Dendritic cell treated with granulocyte-macrophage colony-stimulating factor and Interleukin-4, amounts not matched to agents 40 ng/mL and 50 ng/mL, for 4 days (primary cell): ENCODE measurements at regions not wholly inside any gene's neighbourhood (a gene's known extent, or its start where the extent isn't known, plus 50 kb on each side); places are given as distances from the start of the nearest gene placed in this dataset.

ENCODE experiments used
- H3K27ac Mint-ChIP-seq: one replicate; pipeline ENCODE4 v1.8.0; 2022; ENCODE audit warnings: mild to moderate bottlenecking, mixed read lengths
- H3K27me3 Mint-ChIP-seq: one replicate; pipeline ENCODE4 v1.8.0; 2022; ENCODE audit warnings: mild to moderate bottlenecking, mixed read lengths
- H3K36me3 Mint-ChIP-seq: one replicate; pipeline ENCODE4 v1.8.0; 2022; ENCODE audit warnings: low read depth, mixed read lengths
- H3K4me1 Mint-ChIP-seq: one replicate; pipeline ENCODE4 v1.8.0; 2022; ENCODE audit warnings: low read depth, mixed read lengths
- H3K4me3 Mint-ChIP-seq: one replicate; pipeline ENCODE4 v1.8.0; 2022; ENCODE audit warnings: mild to moderate bottlenecking, moderate library complexity, mixed read lengths
- H3K9me3 Mint-ChIP-seq: one replicate; pipeline ENCODE4 v1.8.0; 2022; ENCODE audit warnings: mixed read lengths
- intact Hi-C: fragments of 100-400 bp; cut with micrococcal nuclease; formaldehyde crosslinking; loops from one replicate; pipeline ENCODE4 v1.15.0; 2022

- no peak overlapping the region for H3K27ac Mint-ChIP-seq
- no peaks in the 10 kb centered on the region for H3K9me3 Mint-ChIP-seq
- no peaks in the 10 kb centered on the region for H3K4me1 Mint-ChIP-seq
- no peak overlapping the region for H3K4me3 Mint-ChIP-seq
- H3K36me3 Mint-ChIP-seq = no peaks in the 10 kb centered on the region
- intact Hi-C loops = loop anchor here (5.0 kb wide), 2 partner anchors 410 to 725 kb away; no protein-coding TSS in a partner anchor
- no peaks in the 10 kb centered on the region for H3K27me3 Mint-ChIP-seq
These were observed 50.5 kb upstream of the ZNF438 start for GRCh38 chr10:31081937-31082840.

- H3K36me3 Mint-ChIP-seq = no peaks in the 10 kb centered on the region
- H3K9me3 Mint-ChIP-seq = no peaks in the 10 kb centered on the region
- no peak overlapping the region for H3K27ac Mint-ChIP-seq
- H3K4me1 Mint-ChIP-seq = no peaks in the 10 kb centered on the region
- H3K27me3 Mint-ChIP-seq = no peaks in the 10 kb centered on the region
- intact Hi-C loops = loop anchor here (5.0 kb wide), 2 partner anchors 409 to 724 kb away; no protein-coding TSS in a partner anchor
- no peak overlapping the region for H3K4me3 Mint-ChIP-seq
These were observed 52.1 kb upstream of the ZNF438 start for GRCh38 chr10:31083765-31084184.

DNA sequence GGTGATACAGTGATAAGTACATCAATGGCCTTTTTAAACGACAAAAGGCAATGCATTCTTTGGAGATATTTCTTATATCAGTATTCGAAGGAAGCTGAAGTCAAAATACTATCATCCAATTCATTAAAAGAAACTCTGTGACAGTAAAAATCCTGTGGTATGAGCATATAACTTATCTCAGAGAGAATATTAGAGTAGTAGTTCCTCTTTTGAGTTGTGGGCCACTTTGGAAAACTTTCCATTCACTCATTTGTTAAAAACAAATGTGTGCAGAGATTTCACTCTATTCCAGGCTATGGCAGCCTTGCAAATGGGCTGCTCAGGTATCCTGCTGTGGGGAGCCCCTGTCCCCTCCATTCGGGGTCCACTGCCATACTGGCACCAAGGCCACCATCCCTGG, 55.3 kb upstream of the ZNF438 start:
- H3K9me3 Mint-ChIP-seq = no peaks in the 10 kb centered on the region
- H3K27ac Mint-ChIP-seq = no peak overlapping the region
- H3K27me3 Mint-ChIP-seq = no peaks in the 10 kb centered on the region
- H3K4me1 Mint-ChIP-seq = no peaks in the 10 kb centered on the region
- intact Hi-C loops = no loop called here
- H3K36me3 Mint-ChIP-seq = no peaks in the 10 kb centered on the region
- H3K4me3 Mint-ChIP-seq = no peak overlapping the region

DNA sequence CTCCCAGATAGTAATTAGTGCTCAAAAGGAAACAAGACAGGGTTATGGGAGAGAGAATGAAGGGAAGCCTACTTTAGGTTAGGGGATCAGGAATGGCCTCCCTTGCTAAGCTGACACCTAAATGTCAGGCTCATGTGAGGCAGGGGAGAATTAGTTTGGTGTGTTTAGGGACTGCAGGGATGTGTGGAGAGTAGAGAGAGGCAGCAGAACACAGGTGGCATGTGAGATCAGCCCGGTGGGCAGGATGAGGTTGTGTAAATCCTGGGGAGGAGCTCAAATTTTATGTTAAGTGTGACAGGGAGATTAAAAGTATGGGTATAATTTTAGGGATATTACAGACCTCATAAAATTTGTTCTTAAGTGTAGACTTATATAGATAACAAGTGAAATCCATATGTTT, 56.2 kb upstream of the ZNF438 start:
- intact Hi-C loops = no loop called here
- Mint-ChIP-seq H3K27ac (no peak overlapping the region), H3K4me1 (no peaks in the 10 kb centered on the region), H3K36me3 (no peaks in the 10 kb centered on the region), H3K9me3 (no peaks in the 10 kb centered on the region), H3K4me3 (no peak overlapping the region), H3K27me3 (no peaks in the 10 kb centered on the region)

- intact Hi-C loops = no loop called here
- Mint-ChIP-seq H3K36me3 (no peaks in the 10 kb centered on the region), H3K27ac (no peak overlapping the region), H3K9me3 (no peaks in the 10 kb centered on the region), H3K4me1 (no peaks in the 10 kb centered on the region), H3K27me3 (no peaks in the 10 kb centered on the region), H3K4me3 (no peak overlapping the region)
These were observed 59.4 kb upstream of the ZNF438 start for GRCh38 chr10:31090894-31091607.

- Mint-ChIP-seq H3K36me3 (no peaks in the 10 kb centered on the region), H3K4me1 (no peaks in the 10 kb centered on the region), H3K4me3 (no peak overlapping the region), H3K9me3 (no peaks in the 10 kb centered on the region), H3K27me3 (no peaks in the 10 kb centered on the region), H3K27ac (no peak overlapping the region)
- intact Hi-C loops = no loop called here
These were observed 64.3 kb upstream of the ZNF438 start for GRCh38 chr10:31095677-31096560.

- intact Hi-C loops = no loop called here
- no peak overlapping the region for H3K4me3 Mint-ChIP-seq
- H3K36me3 Mint-ChIP-seq = no peaks in the 10 kb centered on the region
- peaks cover 5% of the 10 kb centered on the region for H3K4me1 Mint-ChIP-seq
- H3K27me3 Mint-ChIP-seq = no peaks in the 10 kb centered on the region
- H3K27ac Mint-ChIP-seq = no peak overlapping the region
- H3K9me3 Mint-ChIP-seq = no peaks in the 10 kb centered on the region
These were observed 66.4 kb upstream of the ZNF438 start for GRCh38 chr10:31098046-31098445.

GRCh38 chr10:31099094-31099493, 67.4 kb upstream of the ZNF438 start:
- H3K27ac Mint-ChIP-seq = no peak overlapping the region
- intact Hi-C loops = no loop called here
- no peak overlapping the region for H3K4me3 Mint-ChIP-seq

GRCh38 chr10:31099664-31100063, 68.0 kb upstream of the ZNF438 start:
- intact Hi-C loops = no loop called here
- Mint-ChIP-seq H3K27ac (no peak overlapping the region), H3K4me3 (no peak overlapping the region), H3K4me1 (peaks cover 5% of the 10 kb centered on the region), H3K9me3 (no peaks in the 10 kb centered on the region), H3K27me3 (no peaks in the 10 kb centered on the region), H3K36me3 (no peaks in the 10 kb centered on the region)

More at GRCh38 chr10:31099094-31099493, 67.4 kb upstream of the ZNF438 start:
- no peaks in the 10 kb centered on the region for H3K27me3 Mint-ChIP-seq
- H3K36me3 Mint-ChIP-seq = no peaks in the 10 kb centered on the region
- H3K9me3 Mint-ChIP-seq = no peaks in the 10 kb centered on the region
- peaks cover 5% of the 10 kb centered on the region for H3K4me1 Mint-ChIP-seq

GRCh38 chr10:31100115-31100601, 68.5 kb upstream of the ZNF438 start:
- H3K27me3 Mint-ChIP-seq = no peaks in the 10 kb centered on the region
- H3K27ac Mint-ChIP-seq = no peak overlapping the region
- peaks cover 5% of the 10 kb centered on the region for H3K4me1 Mint-ChIP-seq
- H3K9me3 Mint-ChIP-seq = no peaks in the 10 kb centered on the region
- no peaks in the 10 kb centered on the region for H3K36me3 Mint-ChIP-seq
- H3K4me3 Mint-ChIP-seq = no peak overlapping the region
- intact Hi-C loops = no loop called here

GRCh38 chr10:31100662-31101061, 69.0 kb upstream of the ZNF438 start:
- H3K9me3 Mint-ChIP-seq = no peaks in the 10 kb centered on the region
- no peaks in the 10 kb centered on the region for H3K27me3 Mint-ChIP-seq
- H3K27ac Mint-ChIP-seq = no peak overlapping the region
- no peaks in the 10 kb centered on the region for H3K36me3 Mint-ChIP-seq
- peaks cover 5% of the 10 kb centered on the region for H3K4me1 Mint-ChIP-seq
- H3K4me3 Mint-ChIP-seq = no peak overlapping the region
- intact Hi-C loops = no loop called here

GRCh38 chr10:31101123-31101522, 69.5 kb upstream of the ZNF438 start:
- no peak overlapping the region for H3K27ac Mint-ChIP-seq
- no peaks in the 10 kb centered on the region for H3K27me3 Mint-ChIP-seq
- no peaks in the 10 kb centered on the region for H3K9me3 Mint-ChIP-seq
- H3K4me1 Mint-ChIP-seq = peaks cover 5% of the 10 kb centered on the region
- no peaks in the 10 kb centered on the region for H3K36me3 Mint-ChIP-seq
- H3K4me3 Mint-ChIP-seq = no peak overlapping the region
- intact Hi-C loops = no loop called here

DNA sequence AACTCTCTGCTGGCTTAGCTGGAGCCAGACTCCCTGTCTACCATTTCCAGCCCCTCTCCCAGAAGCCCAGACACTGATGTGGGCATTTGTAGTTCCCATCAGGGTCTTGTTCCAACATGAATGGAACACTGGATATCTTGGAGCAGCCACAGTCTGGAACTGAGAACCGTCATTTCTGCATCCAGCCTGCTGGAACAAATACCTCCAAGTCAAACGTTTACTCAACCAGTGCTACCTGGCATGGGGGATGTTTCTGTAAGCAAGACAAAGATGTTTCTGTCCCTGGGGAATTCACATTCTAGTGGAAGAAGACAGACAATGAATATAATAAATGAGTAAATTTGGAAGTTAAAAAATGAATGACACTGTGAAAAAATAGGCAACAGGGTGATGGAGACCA, 70.8 kb upstream of the ZNF438 start:
- H3K27ac Mint-ChIP-seq = no peak overlapping the region
- intact Hi-C loops = no loop called here
- H3K9me3 Mint-ChIP-seq = no peaks in the 10 kb centered on the region
- no peaks in the 10 kb centered on the region for H3K27me3 Mint-ChIP-seq
- no peaks in the 10 kb centered on the region for H3K36me3 Mint-ChIP-seq
- H3K4me3 Mint-ChIP-seq = no peak overlapping the region
- H3K4me1 Mint-ChIP-seq = peaks cover 5% of the 10 kb centered on the region
